ENCODE measurements at regions not wholly inside any gene's neighbourhood (a gene's known extent, or its start where the extent isn't known, plus 50 kb on each side); places are given as distances from the start of the nearest gene placed in this dataset.

GRCh38 chr7:131867461-131867860 lies 311.0 kb upstream of the PODXL start:
- no peaks in the 10 kb centered on the region for H3F3A ChIP-seq (ENCODE audit: low read depth)
- no peaks in the 10 kb centered on the region for H3K9me3 ChIP-seq (ENCODE audit: insufficient read depth, low read depth, low read length)
- H3K4me1 ChIP-seq (ENCODE audit: insufficient read depth, low read length, poor library complexity, severe bottlenecking): no peaks in the 10 kb centered on the region
- no peaks in the 10 kb centered on the region for H3K27me3 ChIP-seq (ENCODE audit: insufficient read depth, low read length, poor library complexity, severe bottlenecking)
- no peaks in the 10 kb centered on the region for H3K79me2 ChIP-seq (ENCODE audit: insufficient read depth, low read length)
- H3K9ac ChIP-seq (ENCODE audit: low read depth, low read length, poor library complexity, severe bottlenecking): no peak overlapping the region
- no peaks in the 10 kb centered on the region for H3K9me2 ChIP-seq (replicated peaks; ENCODE audit: low read depth, low read length)
- TF ChIP-seq, protein P1, sequence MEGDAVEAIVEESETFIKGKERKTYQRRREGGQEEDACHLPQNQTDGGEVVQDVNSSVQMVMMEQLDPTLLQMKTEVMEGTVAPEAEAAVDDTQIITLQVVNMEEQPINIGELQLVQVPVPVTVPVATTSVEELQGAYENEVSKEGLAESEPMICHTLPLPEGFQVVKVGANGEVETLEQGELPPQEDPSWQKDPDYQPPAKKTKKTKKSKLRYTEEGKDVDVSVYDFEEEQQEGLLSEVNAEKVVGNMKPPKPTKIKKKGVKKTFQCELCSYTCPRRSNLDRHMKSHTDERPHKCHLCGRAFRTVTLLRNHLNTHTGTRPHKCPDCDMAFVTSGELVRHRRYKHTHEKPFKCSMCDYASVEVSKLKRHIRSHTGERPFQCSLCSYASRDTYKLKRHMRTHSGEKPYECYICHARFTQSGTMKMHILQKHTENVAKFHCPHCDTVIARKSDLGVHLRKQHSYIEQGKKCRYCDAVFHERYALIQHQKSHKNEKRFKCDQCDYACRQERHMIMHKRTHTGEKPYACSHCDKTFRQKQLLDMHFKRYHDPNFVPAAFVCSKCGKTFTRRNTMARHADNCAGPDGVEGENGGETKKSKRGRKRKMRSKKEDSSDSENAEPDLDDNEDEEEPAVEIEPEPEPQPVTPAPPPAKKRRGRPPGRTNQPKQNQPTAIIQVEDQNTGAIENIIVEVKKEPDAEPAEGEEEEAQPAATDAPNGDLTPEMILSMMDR (conservative IDR thresholded peaks at IDR 0.05; ENCODE audit: low read length): no peak
- no peak for TF ChIP-seq EZH2phosphoT487 (IDR thresholded peaks at IDR 0.05; ENCODE audit: borderline replicate concordance)
- H2AFZ ChIP-seq (ENCODE audit: low read length): no peak overlapping the region
- no peak overlapping the region for H3K4me2 ChIP-seq (ENCODE audit: low read depth, low read length, poor library complexity, severe bottlenecking)
- no peaks in the 10 kb centered on the region for H3K36me3 ChIP-seq (ENCODE audit: insufficient read depth, low read length)
- H3K4me3 ChIP-seq (ENCODE audit: low read length, poor library complexity, severe bottlenecking): no peak overlapping the region
- no peaks in the 10 kb centered on the region for H4K20me1 ChIP-seq (ENCODE audit: insufficient read depth, low read length, poor library complexity, severe bottlenecking)

- no peaks in the 10 kb centered on the region for H3K36me3 ChIP-seq (ENCODE audit: insufficient read depth, low read length)
These were observed 309.5 kb upstream of the PODXL start for GRCh38 chr7:131865911-131866310.

DNA sequence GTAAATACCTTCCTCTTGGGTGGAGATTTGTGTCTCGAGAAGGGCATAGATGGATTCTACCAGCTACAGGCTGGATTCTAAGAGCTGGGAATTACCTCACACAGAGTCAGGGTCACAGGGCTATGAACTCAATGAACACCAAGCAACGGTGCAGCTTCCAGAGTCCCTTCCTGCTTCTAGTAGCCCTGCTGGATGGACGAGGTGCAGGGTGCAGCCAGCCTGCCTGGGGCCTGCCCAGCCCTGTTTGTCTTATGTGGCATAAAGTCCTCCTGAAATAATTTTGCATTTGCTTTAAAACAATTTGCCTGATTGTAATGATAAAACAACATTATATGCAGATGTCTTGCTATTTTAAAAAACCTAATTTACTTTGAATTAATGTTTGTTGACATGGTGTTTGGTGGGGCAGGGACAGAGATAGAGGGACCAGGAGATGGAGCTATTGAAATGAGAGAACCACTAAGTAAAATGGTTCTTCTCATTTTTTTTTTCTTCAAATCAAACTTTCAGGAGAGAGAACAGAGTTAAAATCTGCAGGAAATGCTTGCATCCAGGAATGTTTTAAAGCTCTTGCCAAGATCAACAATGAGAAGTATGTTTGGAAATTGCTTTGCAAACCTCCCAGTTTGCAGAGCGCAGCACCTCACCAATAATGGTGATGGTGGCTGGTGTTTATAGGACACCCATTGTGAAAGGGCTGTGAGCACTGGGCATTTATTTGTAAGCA lies 305.4 kb upstream of the PODXL start:
- Histone ChIP-seq H3F3A (ENCODE audit: low read depth) (no peaks in the 10 kb centered on the region), H3K36me3 (ENCODE audit: insufficient read depth, low read length) (no peaks in the 10 kb centered on the region), H4K20me1 (ENCODE audit: insufficient read depth, low read length, poor library complexity, severe bottlenecking) (no peaks in the 10 kb centered on the region), H3K9me3 (ENCODE audit: insufficient read depth, low read depth, low read length) (no peaks in the 10 kb centered on the region), H3K9ac (ENCODE audit: low read depth, low read length, poor library complexity, severe bottlenecking) (no peak overlapping the region), H3K9me2 (replicated peaks; ENCODE audit: low read depth, low read length) (no peaks in the 10 kb centered on the region), H3K79me2 (ENCODE audit: insufficient read depth, low read length) (no peaks in the 10 kb centered on the region), H2AFZ (ENCODE audit: low read length) (no peak overlapping the region), H3K4me3 (ENCODE audit: low read length, poor library complexity, severe bottlenecking) (no peak overlapping the region), H3K4me1 (ENCODE audit: insufficient read depth, low read length, poor library complexity, severe bottlenecking) (no peaks in the 10 kb centered on the region), H3K27me3 (ENCODE audit: insufficient read depth, low read length, poor library complexity, severe bottlenecking) (no peaks in the 10 kb centered on the region), H3K4me2 (ENCODE audit: low read depth, low read length, poor library complexity, severe bottlenecking) (no peak overlapping the region)
- TF ChIP-seq, protein P1 (conservative IDR thresholded peaks at IDR 0.05; ENCODE audit: low read length): no peak
- no peak for TF ChIP-seq EZH2phosphoT487 (IDR thresholded peaks at IDR 0.05; ENCODE audit: borderline replicate concordance)

More at GRCh38 chr7:131865911-131866310, 309.5 kb upstream of the PODXL start:
- TF ChIP-seq, protein P1 (conservative IDR thresholded peaks at IDR 0.05; ENCODE audit: low read length): no peak
- TF ChIP-seq EZH2phosphoT487 (IDR thresholded peaks at IDR 0.05; ENCODE audit: borderline replicate concordance): no peak
- Histone ChIP-seq H3K9me3 (ENCODE audit: insufficient read depth, low read depth, low read length) (no peaks in the 10 kb centered on the region), H4K20me1 (ENCODE audit: insufficient read depth, low read length, poor library complexity, severe bottlenecking) (no peaks in the 10 kb centered on the region), H3F3A (ENCODE audit: low read depth) (no peaks in the 10 kb centered on the region), H3K79me2 (ENCODE audit: insufficient read depth, low read length) (no peaks in the 10 kb centered on the region), H3K27me3 (ENCODE audit: insufficient read depth, low read length, poor library complexity, severe bottlenecking) (no peaks in the 10 kb centered on the region), H3K9me2 (replicated peaks; ENCODE audit: low read depth, low read length) (no peaks in the 10 kb centered on the region), H3K9ac (ENCODE audit: low read depth, low read length, poor library complexity, severe bottlenecking) (no peak overlapping the region), H3K4me1 (ENCODE audit: insufficient read depth, low read length, poor library complexity, severe bottlenecking) (no peaks in the 10 kb centered on the region), H3K4me3 (ENCODE audit: low read length, poor library complexity, severe bottlenecking) (no peak overlapping the region), H2AFZ (ENCODE audit: low read length) (no peak overlapping the region), H3K4me2 (ENCODE audit: low read depth, low read length, poor library complexity, severe bottlenecking) (no peak overlapping the region)
